ENCODE measurements at regions not wholly inside any gene's neighbourhood (a gene's known extent, or its start where the extent isn't known, plus 50 kb on each side); places are given as distances from the start of the nearest gene placed in this dataset.

DNA sequence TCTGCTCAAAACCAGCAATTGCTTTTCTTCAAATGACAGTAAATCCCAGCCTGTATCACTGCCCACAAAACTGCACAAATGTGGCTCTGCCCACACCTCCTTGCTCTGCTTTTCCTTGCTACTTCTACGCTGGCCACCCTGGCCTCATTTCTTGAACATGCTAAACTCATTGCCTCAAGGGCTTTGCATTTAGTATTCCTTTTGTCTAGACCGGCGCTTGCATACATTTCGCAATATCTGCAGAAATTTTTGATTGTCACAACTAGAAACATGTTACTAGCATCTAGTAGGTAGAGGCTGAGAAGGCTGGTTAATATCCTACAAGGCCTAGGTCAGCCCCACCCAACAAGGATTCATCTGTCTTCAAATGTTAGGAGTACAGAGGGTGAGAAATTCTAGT is 2357.8 kb downstream of the MAT2B start:
- dilution Hi-C loops (cut with MboI; ENCODE audit: extremely low pct_ligation_motif_present, low sequenced_read_pairs): no loop called here
- DNase-seq (ENCODE audit: low read depth, low spot score) (no peak), FAIRE-seq (no peak)
- TF ChIP-seq, protein P1, sequence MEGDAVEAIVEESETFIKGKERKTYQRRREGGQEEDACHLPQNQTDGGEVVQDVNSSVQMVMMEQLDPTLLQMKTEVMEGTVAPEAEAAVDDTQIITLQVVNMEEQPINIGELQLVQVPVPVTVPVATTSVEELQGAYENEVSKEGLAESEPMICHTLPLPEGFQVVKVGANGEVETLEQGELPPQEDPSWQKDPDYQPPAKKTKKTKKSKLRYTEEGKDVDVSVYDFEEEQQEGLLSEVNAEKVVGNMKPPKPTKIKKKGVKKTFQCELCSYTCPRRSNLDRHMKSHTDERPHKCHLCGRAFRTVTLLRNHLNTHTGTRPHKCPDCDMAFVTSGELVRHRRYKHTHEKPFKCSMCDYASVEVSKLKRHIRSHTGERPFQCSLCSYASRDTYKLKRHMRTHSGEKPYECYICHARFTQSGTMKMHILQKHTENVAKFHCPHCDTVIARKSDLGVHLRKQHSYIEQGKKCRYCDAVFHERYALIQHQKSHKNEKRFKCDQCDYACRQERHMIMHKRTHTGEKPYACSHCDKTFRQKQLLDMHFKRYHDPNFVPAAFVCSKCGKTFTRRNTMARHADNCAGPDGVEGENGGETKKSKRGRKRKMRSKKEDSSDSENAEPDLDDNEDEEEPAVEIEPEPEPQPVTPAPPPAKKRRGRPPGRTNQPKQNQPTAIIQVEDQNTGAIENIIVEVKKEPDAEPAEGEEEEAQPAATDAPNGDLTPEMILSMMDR (optimal IDR thresholded peaks at IDR 0.05 in 1 of 3, IDR thresholded peaks at IDR 0.05 in 1 of 3, conservative IDR thresholded peaks at IDR 0.05 in 1 of 3; ENCODE audit: extremely low read depth in 1 of 3, insufficient read depth in 2 of 3, low read length in 3 of 3): no peak
- no peak for TF ChIP-seq EZH2 (IDR thresholded peaks at IDR 0.05; ENCODE audit: low read length)
- H3K27ac ChIP-seq (ENCODE audit: control insufficient read depth, insufficient read depth, low read length): no peak overlapping the region
- no peaks in the 10 kb centered on the region for H4K20me1 ChIP-seq (ENCODE audit: control insufficient read depth, extremely low read depth, insufficient read depth, low read length)
- H3K9me1 ChIP-seq (ENCODE audit: control insufficient read depth, extremely low read depth, insufficient read depth, low read length): no peaks in the 10 kb centered on the region
- H3K4me1 ChIP-seq (ENCODE audit: control insufficient read depth, extremely low read depth, insufficient read depth, low read length): no peaks in the 10 kb centered on the region
- H3K4me2 ChIP-seq (ENCODE audit: control insufficient read depth, extremely low read depth, insufficient read depth, low read depth, low read length): no peak overlapping the region
- H3K27me3 ChIP-seq (ENCODE audit: control insufficient read depth, extremely low read depth, insufficient read depth, low read length): no peaks in the 10 kb centered on the region
- no peaks in the 10 kb centered on the region for H3K36me3 ChIP-seq (ENCODE audit: control insufficient read depth in 2 of 2, extremely low read depth in 1 of 2, insufficient read depth in 2 of 2, low read length in 2 of 2)
- H3K4me3 ChIP-seq (ENCODE audit: control insufficient read depth in 2 of 3, extremely low read depth in 1 of 3, insufficient read depth in 2 of 3, low read depth in 1 of 3, low read length in 3 of 3): no peak overlapping the region
- no peaks in the 10 kb centered on the region for H3K79me2 ChIP-seq (ENCODE audit: control insufficient read depth, insufficient read depth, low read length)
- H2AFZ ChIP-seq (ENCODE audit: control insufficient read depth, low read length): no peak overlapping the region
- H3K9me3 ChIP-seq (ENCODE audit: control insufficient read depth, low read depth, low read length): no peaks in the 10 kb centered on the region
- H3K9ac ChIP-seq (ENCODE audit: control insufficient read depth, extremely low read depth, insufficient read depth, low read length): no peak overlapping the region

DNA sequence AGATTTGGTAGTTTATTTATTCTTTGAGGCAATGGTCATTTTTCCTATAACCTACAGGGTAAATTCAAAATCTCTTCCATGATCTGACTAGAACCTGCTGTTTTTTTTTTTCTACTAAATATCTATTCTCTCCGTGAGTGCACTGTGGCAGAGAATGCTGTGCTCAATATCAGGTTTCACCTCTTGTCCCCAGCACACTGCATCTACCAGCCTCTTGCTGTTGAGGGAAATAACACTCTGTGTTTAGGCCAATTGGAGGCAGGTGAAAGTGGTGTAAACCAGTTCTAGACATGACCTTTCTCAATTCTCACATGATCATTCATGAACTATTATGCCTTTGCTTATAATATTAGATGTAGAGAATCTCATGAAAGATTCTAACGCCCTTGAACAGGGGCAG is 2365.9 kb downstream of the MAT2B start:
- Histone ChIP-seq H3K9me3 (ENCODE audit: control insufficient read depth, low read depth, low read length) (no peaks in the 10 kb centered on the region), H3K9me1 (ENCODE audit: control insufficient read depth, extremely low read depth, insufficient read depth, low read length) (no peaks in the 10 kb centered on the region), H3K27me3 (ENCODE audit: control insufficient read depth, extremely low read depth, insufficient read depth, low read length) (no peaks in the 10 kb centered on the region), H3K9ac (ENCODE audit: control insufficient read depth, extremely low read depth, insufficient read depth, low read length) (no peak overlapping the region), H3K4me3 (ENCODE audit: control insufficient read depth in 2 of 3, extremely low read depth in 1 of 3, insufficient read depth in 2 of 3, low read depth in 1 of 3, low read length in 3 of 3) (no peak overlapping the region), H2AFZ (ENCODE audit: control insufficient read depth, low read length) (no peak overlapping the region), H3K79me2 (ENCODE audit: control insufficient read depth, insufficient read depth, low read length) (no peaks in the 10 kb centered on the region), H3K27ac (ENCODE audit: control insufficient read depth, insufficient read depth, low read length) (no peak overlapping the region), H3K4me2 (ENCODE audit: control insufficient read depth, extremely low read depth, insufficient read depth, low read depth, low read length) (no peak overlapping the region), H3K4me1 (ENCODE audit: control insufficient read depth, extremely low read depth, insufficient read depth, low read length) (no peaks in the 10 kb centered on the region), H4K20me1 (ENCODE audit: control insufficient read depth, extremely low read depth, insufficient read depth, low read length) (no peaks in the 10 kb centered on the region), H3K36me3 (ENCODE audit: control insufficient read depth in 2 of 2, extremely low read depth in 1 of 2, insufficient read depth in 2 of 2, low read length in 2 of 2) (no peaks in the 10 kb centered on the region)
- dilution Hi-C loops (cut with MboI; ENCODE audit: extremely low pct_ligation_motif_present, low sequenced_read_pairs): no loop called here
- no peak for TF ChIP-seq EZH2 (IDR thresholded peaks at IDR 0.05; ENCODE audit: low read length)
- FAIRE-seq (no peak), DNase-seq (ENCODE audit: low read depth, low spot score) (no peak)

DNA sequence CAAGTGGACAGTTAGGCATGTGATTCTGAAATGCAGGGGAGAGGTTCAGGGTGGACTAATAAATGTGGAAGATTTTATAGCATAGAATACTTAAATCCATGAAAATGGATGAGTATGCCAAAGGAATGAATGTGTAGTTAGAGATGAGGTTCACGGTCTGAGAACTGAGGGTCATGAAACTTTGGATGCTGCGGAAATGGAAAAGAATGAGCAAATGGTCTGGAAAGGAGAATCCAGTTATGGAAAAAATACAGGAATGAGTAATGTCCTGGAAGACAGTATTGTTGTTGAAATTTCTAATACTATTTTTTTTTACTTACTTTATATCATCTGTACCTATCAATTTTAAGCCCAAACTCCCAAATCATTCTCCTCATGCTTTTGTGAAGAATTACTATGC is 2369.4 kb downstream of the MAT2B start:
- no peak overlapping the region for H3K4me3 ChIP-seq (ENCODE audit: control insufficient read depth in 2 of 3, extremely low read depth in 1 of 3, insufficient read depth in 2 of 3, low read depth in 1 of 3, low read length in 3 of 3)
- no peak for DNase-seq (ENCODE audit: low read depth, low spot score)
- FAIRE-seq: no peak
- H3K9me1 ChIP-seq (ENCODE audit: control insufficient read depth, extremely low read depth, insufficient read depth, low read length): no peaks in the 10 kb centered on the region
- dilution Hi-C loops (cut with MboI; ENCODE audit: extremely low pct_ligation_motif_present, low sequenced_read_pairs): no loop called here
- H3K27ac ChIP-seq (ENCODE audit: control insufficient read depth, insufficient read depth, low read length): no peak overlapping the region
- H3K79me2 ChIP-seq (ENCODE audit: control insufficient read depth, insufficient read depth, low read length): no peaks in the 10 kb centered on the region
- no peaks in the 10 kb centered on the region for H4K20me1 ChIP-seq (ENCODE audit: control insufficient read depth, extremely low read depth, insufficient read depth, low read length)
- H3K9ac ChIP-seq (ENCODE audit: control insufficient read depth, extremely low read depth, insufficient read depth, low read length): no peak overlapping the region
- H3K9me3 ChIP-seq (ENCODE audit: control insufficient read depth, low read depth, low read length): no peaks in the 10 kb centered on the region
- H3K4me2 ChIP-seq (ENCODE audit: control insufficient read depth, extremely low read depth, insufficient read depth, low read depth, low read length): no peak overlapping the region
- TF ChIP-seq, protein P1 (optimal IDR thresholded peaks at IDR 0.05 in 1 of 3, IDR thresholded peaks at IDR 0.05 in 1 of 3, conservative IDR thresholded peaks at IDR 0.05 in 1 of 3; ENCODE audit: extremely low read depth in 1 of 3, insufficient read depth in 2 of 3, low read length in 3 of 3): no peak
- no peak for TF ChIP-seq EZH2 (IDR thresholded peaks at IDR 0.05; ENCODE audit: low read length)
- H3K27me3 ChIP-seq (ENCODE audit: control insufficient read depth, extremely low read depth, insufficient read depth, low read length): no peaks in the 10 kb centered on the region
- H2AFZ ChIP-seq (ENCODE audit: control insufficient read depth, low read length): no peak overlapping the region
- H3K4me1 ChIP-seq (ENCODE audit: control insufficient read depth, extremely low read depth, insufficient read depth, low read length): no peaks in the 10 kb centered on the region
- no peaks in the 10 kb centered on the region for H3K36me3 ChIP-seq (ENCODE audit: control insufficient read depth in 2 of 2, extremely low read depth in 1 of 2, insufficient read depth in 2 of 2, low read length in 2 of 2)

All from keratinocyte (primary cell).